ENCODE measurements at regions not wholly inside any gene's neighbourhood (a gene's known extent, or its start where the extent isn't known, plus 50 kb on each side); places are given as distances from the start of the nearest gene placed in this dataset.

DNA sequence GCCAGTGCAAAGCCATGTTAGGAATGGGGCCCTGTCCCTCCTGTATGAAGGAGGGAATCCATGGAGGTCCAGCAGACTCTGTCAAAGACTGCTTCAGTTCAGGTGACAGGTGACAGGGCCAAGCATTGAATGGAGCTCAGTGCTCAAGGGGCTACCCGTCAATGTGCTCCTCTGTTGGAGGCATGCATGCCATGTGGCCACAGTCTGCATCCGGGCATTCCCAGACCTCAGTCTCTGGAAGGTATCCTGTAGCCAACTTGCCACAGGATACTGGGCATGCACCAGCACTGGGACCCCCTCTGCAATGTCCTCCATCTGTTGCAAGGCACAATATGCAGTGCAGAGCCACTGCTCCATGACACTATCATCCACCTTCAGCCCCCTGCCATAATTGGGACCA, 136.1 kb upstream of the GATB start:
- POLR2A ChIA-PET = no interaction called here
- no peaks in the 10 kb centered on the region for H3K27me3 Mint-ChIP-seq (ENCODE audit: insufficient read depth, unreplicated experiment)
- TF ChIP-seq, protein P1, sequence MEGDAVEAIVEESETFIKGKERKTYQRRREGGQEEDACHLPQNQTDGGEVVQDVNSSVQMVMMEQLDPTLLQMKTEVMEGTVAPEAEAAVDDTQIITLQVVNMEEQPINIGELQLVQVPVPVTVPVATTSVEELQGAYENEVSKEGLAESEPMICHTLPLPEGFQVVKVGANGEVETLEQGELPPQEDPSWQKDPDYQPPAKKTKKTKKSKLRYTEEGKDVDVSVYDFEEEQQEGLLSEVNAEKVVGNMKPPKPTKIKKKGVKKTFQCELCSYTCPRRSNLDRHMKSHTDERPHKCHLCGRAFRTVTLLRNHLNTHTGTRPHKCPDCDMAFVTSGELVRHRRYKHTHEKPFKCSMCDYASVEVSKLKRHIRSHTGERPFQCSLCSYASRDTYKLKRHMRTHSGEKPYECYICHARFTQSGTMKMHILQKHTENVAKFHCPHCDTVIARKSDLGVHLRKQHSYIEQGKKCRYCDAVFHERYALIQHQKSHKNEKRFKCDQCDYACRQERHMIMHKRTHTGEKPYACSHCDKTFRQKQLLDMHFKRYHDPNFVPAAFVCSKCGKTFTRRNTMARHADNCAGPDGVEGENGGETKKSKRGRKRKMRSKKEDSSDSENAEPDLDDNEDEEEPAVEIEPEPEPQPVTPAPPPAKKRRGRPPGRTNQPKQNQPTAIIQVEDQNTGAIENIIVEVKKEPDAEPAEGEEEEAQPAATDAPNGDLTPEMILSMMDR (IDR thresholded peaks at IDR 0.05; ENCODE audit: unreplicated experiment) = no peak
- H3K27ac Mint-ChIP-seq (ENCODE audit: low read depth, unreplicated experiment) = no peak overlapping the region
- intact Hi-C loops (cut with micrococcal nuclease) = no loop called here
- H3K4me3 Mint-ChIP-seq (ENCODE audit: unreplicated experiment) = no peak overlapping the region
- no peaks in the 10 kb centered on the region for H3K36me3 Mint-ChIP-seq (ENCODE audit: insufficient read depth, unreplicated experiment)
- no peaks in the 10 kb centered on the region for H3K4me1 Mint-ChIP-seq (ENCODE audit: insufficient read depth, unreplicated experiment)
- no peak for DNase-seq (ENCODE audit: unreplicated experiment)
- no peaks in the 10 kb centered on the region for H3K9me3 Mint-ChIP-seq (ENCODE audit: unreplicated experiment)
- no TSS peak for BruUV-seq (replicated peaks)
- CTCF ChIA-PET = no interaction called here

DNA sequence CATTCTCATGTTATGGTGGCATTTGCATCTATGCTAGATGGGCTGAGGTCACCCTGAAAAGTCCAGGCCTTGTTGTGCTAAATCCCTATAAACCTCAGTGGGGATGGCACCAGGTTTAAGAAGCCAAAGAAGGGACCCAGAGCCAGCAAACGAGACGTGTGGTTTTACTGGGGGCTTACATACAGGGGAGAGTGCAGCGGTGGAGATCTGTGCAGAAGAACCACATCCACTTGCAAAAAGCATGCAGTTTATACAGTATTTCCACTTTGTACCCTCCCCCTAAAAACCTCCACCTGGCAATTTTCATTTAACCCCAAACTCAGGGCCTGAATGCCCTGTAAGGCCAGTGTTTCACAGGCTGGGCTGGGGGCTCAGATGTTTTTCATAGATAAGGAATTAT, 134.9 kb upstream of the GATB start:
- Mint-ChIP-seq H3K4me3 (ENCODE audit: unreplicated experiment) (no peak overlapping the region), H3K27me3 (ENCODE audit: insufficient read depth, unreplicated experiment) (no peaks in the 10 kb centered on the region), H3K4me1 (ENCODE audit: insufficient read depth, unreplicated experiment) (no peaks in the 10 kb centered on the region), H3K27ac (ENCODE audit: low read depth, unreplicated experiment) (no peak overlapping the region), H3K36me3 (ENCODE audit: insufficient read depth, unreplicated experiment) (no peaks in the 10 kb centered on the region), H3K9me3 (ENCODE audit: unreplicated experiment) (no peaks in the 10 kb centered on the region)
- no TSS peak for BruUV-seq (replicated peaks)
- POLR2A ChIA-PET = no interaction called here
- TF ChIP-seq, protein P1 (IDR thresholded peaks at IDR 0.05; ENCODE audit: unreplicated experiment) = no peak
- CTCF ChIA-PET = no interaction called here
- no peak for DNase-seq (ENCODE audit: unreplicated experiment)
- intact Hi-C loops (cut with micrococcal nuclease) = no loop called here

DNA sequence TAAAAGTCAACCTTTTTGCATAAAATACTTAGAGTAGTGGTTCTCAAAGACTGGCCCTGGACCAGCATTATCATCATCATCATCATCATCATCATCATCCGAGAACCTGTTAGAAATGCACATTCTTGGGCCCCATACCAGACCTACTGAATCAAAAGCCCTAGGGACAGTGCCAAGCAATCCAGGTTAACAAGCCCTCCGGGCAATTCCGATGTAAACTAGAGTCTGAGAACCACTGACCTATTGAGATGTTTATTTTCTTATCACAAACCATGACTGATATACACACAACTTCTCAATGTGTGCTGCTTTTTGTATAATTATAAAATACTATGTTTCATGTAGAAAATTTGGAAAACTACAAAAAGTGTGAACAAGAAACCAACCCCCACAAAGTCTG, 133.4 kb upstream of the GATB start:
- intact Hi-C loops (cut with micrococcal nuclease) = no loop called here
- CTCF ChIA-PET = no interaction called here
- no peaks in the 10 kb centered on the region for H3K9me3 Mint-ChIP-seq (ENCODE audit: unreplicated experiment)
- no TSS peak for BruUV-seq (replicated peaks)
- no peaks in the 10 kb centered on the region for H3K4me1 Mint-ChIP-seq (ENCODE audit: insufficient read depth, unreplicated experiment)
- H3K27me3 Mint-ChIP-seq (ENCODE audit: insufficient read depth, unreplicated experiment) = no peaks in the 10 kb centered on the region
- no peaks in the 10 kb centered on the region for H3K36me3 Mint-ChIP-seq (ENCODE audit: insufficient read depth, unreplicated experiment)
- no peak for DNase-seq (ENCODE audit: unreplicated experiment)
- H3K27ac Mint-ChIP-seq (ENCODE audit: low read depth, unreplicated experiment) = no peak overlapping the region
- POLR2A ChIA-PET = no interaction called here
- H3K4me3 Mint-ChIP-seq (ENCODE audit: unreplicated experiment) = no peak overlapping the region
- TF ChIP-seq, protein P1 (IDR thresholded peaks at IDR 0.05; ENCODE audit: unreplicated experiment) = no peak

DNA sequence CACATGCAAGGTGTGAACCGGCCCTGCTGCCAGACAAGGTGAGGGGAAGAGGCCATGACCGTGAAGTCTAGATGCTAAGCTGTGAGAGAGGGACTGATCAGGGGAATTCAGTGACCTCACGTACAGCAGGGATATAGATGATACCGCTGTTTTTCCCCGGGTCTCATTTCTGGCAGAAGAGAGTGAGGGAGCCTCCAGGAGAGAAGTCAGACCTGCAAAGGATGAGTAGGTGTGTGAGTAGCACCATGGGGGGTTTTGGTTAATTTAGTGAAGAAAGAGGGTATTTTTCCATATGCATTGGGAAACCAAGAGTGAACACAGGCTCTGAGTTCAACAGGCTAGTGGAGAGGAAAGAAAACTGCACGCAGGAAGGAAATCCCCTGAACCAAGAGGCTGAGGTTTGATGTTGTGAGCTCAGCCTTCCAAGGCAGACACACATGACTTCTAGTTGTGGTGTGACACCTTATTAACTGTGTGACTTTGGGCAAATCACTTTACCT, 127.6 kb upstream of the GATB start:
- CTCF ChIA-PET = interaction anchor here (0.6 kb wide), 1 partner anchor 234 kb away, joined by 4 read pairs; no protein-coding TSS in a partner anchor
- TF ChIP-seq, protein P1 (IDR thresholded peaks at IDR 0.05; ENCODE audit: unreplicated experiment) = no peak
- Mint-ChIP-seq H3K4me1 (ENCODE audit: insufficient read depth, unreplicated experiment) (no peaks in the 10 kb centered on the region), H3K4me3 (ENCODE audit: unreplicated experiment) (no peak overlapping the region), H3K27me3 (ENCODE audit: insufficient read depth, unreplicated experiment) (no peaks in the 10 kb centered on the region), H3K36me3 (ENCODE audit: insufficient read depth, unreplicated experiment) (no peaks in the 10 kb centered on the region), H3K9me3 (ENCODE audit: unreplicated experiment) (no peaks in the 10 kb centered on the region), H3K27ac (ENCODE audit: low read depth, unreplicated experiment) (no peak overlapping the region)
- no TSS peak for BruUV-seq (replicated peaks)
- POLR2A ChIA-PET = no interaction called here
- intact Hi-C loops (cut with micrococcal nuclease) = no loop called here
- no peak for DNase-seq (ENCODE audit: unreplicated experiment)

Measured in MCF 10A (cell line).